Uterus (tissue), 3 donors: ENCODE measurements at regions not wholly inside any gene's neighbourhood (a gene's known extent, or its start where the extent isn't known, plus 50 kb on each side); places are given as distances from the start of the nearest gene placed in this dataset.

ENCODE experiments used
- DNase-seq, 2 donors: peaks; one replicate each; pipeline ENCODE4 v3.0.0-alpha.2; 2019 to 2020
- H3K27ac ChIP-seq, 2 donors: fragments of 200-600 bp; sonication (generic); 1 replicate in 1 of 2; 2 replicates in 1 of 2; pipeline ENCODE4 v1.5.1; 2016 to 2018
- H3K27me3 ChIP-seq, 2 donors: fragments of 200-600 bp; sonication (generic); one replicate each; pipeline ENCODE4 v1.5.1; 2018 to 2019; ENCODE audit warnings: control low read depth in 1 of 2
- H3K36me3 ChIP-seq, 2 donors: fragments of 200-600 bp; sonication (generic); one replicate each; pipeline ENCODE4 v1.5.1; 2019; ENCODE audit warnings: control low read depth in 1 of 2
- H3K4me1 ChIP-seq, 2 donors: fragments of 200-600 bp; sonication (generic); one replicate each; pipeline ENCODE4 v1.5.1; 2018 to 2019; ENCODE audit warnings: control low read depth in 1 of 2
- H3K4me3 ChIP-seq, 2 donors: fragments of 200-600 bp; sonication (generic); 1 replicate in 1 of 2; 2 replicates in 1 of 2; pipeline ENCODE4 v1.5.1; 2018 to 2019; ENCODE audit warnings: mild to moderate bottlenecking in 1 of 2
- H3K9me3 ChIP-seq, 2 donors: fragments of 200-600 bp; sonication (generic); one replicate each; pipeline ENCODE4 v1.5.1; 2019; ENCODE audit warnings: control low read depth in 1 of 2
- POLR2A ChIP-seq, 2 donors: fragments of 450-650 bp; IDR thresholded peaks; one replicate each; pipeline ENCODE4 v1.6.1; 2016; ENCODE audit warnings: antibody characterized with exemption in 2 of 2, mild to moderate bottlenecking in 1 of 2, moderate library complexity in 1 of 2
- intact Hi-C: fragments of 100-400 bp; cut with DNase I; formaldehyde crosslinking; loops from one replicate; pipeline ENCODE4 v1.15.1; 2023; ENCODE audit warnings: low total_unique reads
- TF ChIP-seq, protein P1 (sequence below), 4 experiments: fragments of 200-600 bp in 2 of 4; fragments of 450-650 bp in 2 of 4; sonication (generic) in 2 of 4; IDR thresholded peaks; one replicate each; pipeline ENCODE4 v1.5.1; 2016 to 2019; ENCODE audit warnings: antibody characterized with exemption in 4 of 4, mild to moderate bottlenecking in 2 of 4, moderate library complexity in 1 of 4
- donor health status: DM: yes; HTN: yes; CAD: no.

GRCh38 chr12:59014885-59015284, 94.6 kb upstream of the LRIG3 start:
- no peaks in the 10 kb centered on the region for H3K9me3 ChIP-seq
- no peaks in the 10 kb centered on the region for H3K36me3 ChIP-seq
- no peaks in the 10 kb centered on the region for H3K27me3 ChIP-seq
- intact Hi-C loops, result no loop called here
- no peak overlapping the region for H3K27ac ChIP-seq
- no peaks in the 10 kb centered on the region for H3K4me1 ChIP-seq
- H3K4me3 ChIP-seq, result no peak overlapping the region
- TF ChIP-seq POLR2A (IDR thresholded peaks at IDR 0.05), result no peak
- TF ChIP-seq, protein P1, sequence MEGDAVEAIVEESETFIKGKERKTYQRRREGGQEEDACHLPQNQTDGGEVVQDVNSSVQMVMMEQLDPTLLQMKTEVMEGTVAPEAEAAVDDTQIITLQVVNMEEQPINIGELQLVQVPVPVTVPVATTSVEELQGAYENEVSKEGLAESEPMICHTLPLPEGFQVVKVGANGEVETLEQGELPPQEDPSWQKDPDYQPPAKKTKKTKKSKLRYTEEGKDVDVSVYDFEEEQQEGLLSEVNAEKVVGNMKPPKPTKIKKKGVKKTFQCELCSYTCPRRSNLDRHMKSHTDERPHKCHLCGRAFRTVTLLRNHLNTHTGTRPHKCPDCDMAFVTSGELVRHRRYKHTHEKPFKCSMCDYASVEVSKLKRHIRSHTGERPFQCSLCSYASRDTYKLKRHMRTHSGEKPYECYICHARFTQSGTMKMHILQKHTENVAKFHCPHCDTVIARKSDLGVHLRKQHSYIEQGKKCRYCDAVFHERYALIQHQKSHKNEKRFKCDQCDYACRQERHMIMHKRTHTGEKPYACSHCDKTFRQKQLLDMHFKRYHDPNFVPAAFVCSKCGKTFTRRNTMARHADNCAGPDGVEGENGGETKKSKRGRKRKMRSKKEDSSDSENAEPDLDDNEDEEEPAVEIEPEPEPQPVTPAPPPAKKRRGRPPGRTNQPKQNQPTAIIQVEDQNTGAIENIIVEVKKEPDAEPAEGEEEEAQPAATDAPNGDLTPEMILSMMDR (IDR thresholded peaks at IDR 0.05), result no peak
- DNase-seq, result no peak

GRCh38 chr12:59010941-59011340, 90.6 kb upstream of the LRIG3 start:
- DNase-seq, result no peak
- H3K36me3 ChIP-seq, result no peaks in the 10 kb centered on the region
- no peaks in the 10 kb centered on the region for H3K9me3 ChIP-seq
- no peak overlapping the region for H3K27ac ChIP-seq
- TF ChIP-seq POLR2A (IDR thresholded peaks at IDR 0.05), result no peak
- TF ChIP-seq, protein P1 (IDR thresholded peaks at IDR 0.05), result no peak
- intact Hi-C loops, result no loop called here
- no peak overlapping the region for H3K4me3 ChIP-seq
- H3K4me1 ChIP-seq, result no peaks in the 10 kb centered on the region
- H3K27me3 ChIP-seq, result no peaks in the 10 kb centered on the region

- Histone ChIP-seq H3K9me3 (no peaks in the 10 kb centered on the region), H3K27ac (no peak overlapping the region), H3K27me3 (no peaks in the 10 kb centered on the region), H3K4me1 (no peaks in the 10 kb centered on the region), H3K36me3 (no peaks in the 10 kb centered on the region), H3K4me3 (no peak overlapping the region)
- DNase-seq, result no peak
- no peak for TF ChIP-seq POLR2A (IDR thresholded peaks at IDR 0.05)
- TF ChIP-seq, protein P1 (IDR thresholded peaks at IDR 0.05), result no peak
- intact Hi-C loops, result no loop called here
Measured at GRCh38 chr12:59010118-59010517, 89.8 kb upstream of the LRIG3 start.

DNA sequence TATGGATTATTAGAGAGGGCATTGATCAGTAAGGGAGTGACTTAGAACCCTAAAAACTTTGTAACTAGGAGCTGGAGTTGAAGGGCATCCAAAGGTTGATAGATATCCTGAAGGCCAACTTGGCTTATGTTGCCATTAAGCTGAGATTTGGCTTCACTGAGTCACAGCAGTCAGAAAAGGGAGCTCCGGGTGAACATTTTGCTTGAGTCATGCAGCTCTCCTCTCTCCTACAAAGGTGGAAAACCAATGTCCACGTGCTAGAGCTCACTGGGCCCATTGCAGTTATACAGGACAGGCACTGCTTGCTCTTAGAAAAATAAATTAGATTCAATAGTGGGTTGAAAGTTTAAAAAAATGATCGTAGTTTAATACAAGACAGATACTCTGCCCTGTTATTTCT, 87.3 kb upstream of the LRIG3 start:
- no peak overlapping the region for H3K4me3 ChIP-seq
- intact Hi-C loops, result no loop called here
- no peak for TF ChIP-seq POLR2A (IDR thresholded peaks at IDR 0.05)
- TF ChIP-seq, protein P1 (IDR thresholded peaks at IDR 0.05), result no peak
- H3K4me1 ChIP-seq, result no peaks in the 10 kb centered on the region
- H3K9me3 ChIP-seq, result no peaks in the 10 kb centered on the region
- no peaks in the 10 kb centered on the region for H3K36me3 ChIP-seq
- DNase-seq, result no peak
- no peaks in the 10 kb centered on the region for H3K27me3 ChIP-seq
- no peak overlapping the region for H3K27ac ChIP-seq

GRCh38 chr12:59005193-59005955, 85.1 kb upstream of the LRIG3 start:
- peak; percentile 17 to 28 for DNase-seq
- no peaks in the 10 kb centered on the region for H3K36me3 ChIP-seq
- H3K27ac ChIP-seq, result peak overlapping the region; percentile 7 to 36
- H3K9me3 ChIP-seq, result no peaks in the 10 kb centered on the region
- no peak overlapping the region for H3K4me3 ChIP-seq
- TF ChIP-seq, protein P1 (IDR thresholded peaks at IDR 0.05), result no peak
- TF ChIP-seq POLR2A (IDR thresholded peaks at IDR 0.05), result no peak
- H3K27me3 ChIP-seq, result no peaks in the 10 kb centered on the region
- intact Hi-C loops, result no loop called here
- H3K4me1 ChIP-seq, result no peaks in the 10 kb centered on the region
